GM06990 (cell line): ENCODE measurements at regions not wholly inside any gene's neighbourhood (a gene's known extent, or its start where the extent isn't known, plus 50 kb on each side); places are given as distances from the start of the nearest gene placed in this dataset.

Source experiments
- DNase-seq: peaks from one replicate; pipeline ENCODE4 v3.0.0-alpha.2; 2011; ENCODE audit not compliant: insufficient read length; ENCODE audit errors: extremely low read depth
- H3K27me3 ChIP-seq: replicated peaks from 2 replicates; pipeline ENCODE4 v1.6.0; 2011; ENCODE audit warnings: low read length; ENCODE audit not compliant: control insufficient read depth, insufficient read depth
- H3K36me3 ChIP-seq: 2 replicates; pipeline ENCODE4 v1.5.1; 2011; ENCODE audit warnings: low read length; ENCODE audit not compliant: control insufficient read depth, insufficient read depth
- H3K4me3 ChIP-seq: replicated peaks from 2 replicates; pipeline ENCODE4 v1.5.1; 2011; ENCODE audit warnings: low read depth, mild to moderate bottlenecking, control low read depth, low read length
- TF ChIP-seq, protein P1 (sequence below): IDR thresholded peaks from 2 replicates; pipeline ENCODE4 v1.5.1; 2011; ENCODE audit warnings: low read length, control low read depth, mild to moderate bottlenecking, inconsistent platforms; ENCODE audit not compliant: insufficient read depth, poor library complexity, severe bottlenecking

DNA sequence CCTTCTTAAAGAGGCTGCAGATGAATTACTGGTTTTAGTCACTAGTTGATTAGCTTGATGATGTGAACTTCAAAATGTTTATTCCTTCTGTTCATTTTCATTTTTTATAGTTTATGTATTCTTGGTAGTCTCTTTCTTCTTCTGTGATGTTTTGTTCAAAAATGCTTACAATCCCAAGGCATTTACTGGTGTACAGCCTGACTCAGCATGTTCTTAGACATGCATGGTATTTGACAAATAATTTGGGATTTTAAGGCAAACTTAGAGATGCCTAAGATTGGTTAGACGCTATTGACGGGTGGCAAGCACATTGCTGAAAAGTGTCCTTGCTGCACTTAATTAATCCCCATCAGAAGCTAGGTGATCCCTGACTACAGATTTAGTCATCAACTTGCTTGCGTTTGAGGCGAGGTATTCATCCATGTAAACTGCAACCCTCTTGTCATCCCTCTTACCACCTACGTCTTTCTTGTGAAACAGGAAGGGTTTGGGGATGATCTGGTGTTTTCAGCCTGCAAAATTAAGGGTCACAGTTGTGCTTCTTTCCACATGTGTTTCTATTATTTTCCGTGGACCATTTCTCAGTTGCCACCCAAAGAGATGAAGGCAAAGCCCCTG, 331.8 kb downstream of the DKK2 start:
- no peak for DNase-seq
- Histone ChIP-seq H3K27me3 (no peaks in the 10 kb centered on the region), H3K36me3 (no peaks in the 10 kb centered on the region), H3K4me3 (no peak overlapping the region)
- TF ChIP-seq, protein P1, sequence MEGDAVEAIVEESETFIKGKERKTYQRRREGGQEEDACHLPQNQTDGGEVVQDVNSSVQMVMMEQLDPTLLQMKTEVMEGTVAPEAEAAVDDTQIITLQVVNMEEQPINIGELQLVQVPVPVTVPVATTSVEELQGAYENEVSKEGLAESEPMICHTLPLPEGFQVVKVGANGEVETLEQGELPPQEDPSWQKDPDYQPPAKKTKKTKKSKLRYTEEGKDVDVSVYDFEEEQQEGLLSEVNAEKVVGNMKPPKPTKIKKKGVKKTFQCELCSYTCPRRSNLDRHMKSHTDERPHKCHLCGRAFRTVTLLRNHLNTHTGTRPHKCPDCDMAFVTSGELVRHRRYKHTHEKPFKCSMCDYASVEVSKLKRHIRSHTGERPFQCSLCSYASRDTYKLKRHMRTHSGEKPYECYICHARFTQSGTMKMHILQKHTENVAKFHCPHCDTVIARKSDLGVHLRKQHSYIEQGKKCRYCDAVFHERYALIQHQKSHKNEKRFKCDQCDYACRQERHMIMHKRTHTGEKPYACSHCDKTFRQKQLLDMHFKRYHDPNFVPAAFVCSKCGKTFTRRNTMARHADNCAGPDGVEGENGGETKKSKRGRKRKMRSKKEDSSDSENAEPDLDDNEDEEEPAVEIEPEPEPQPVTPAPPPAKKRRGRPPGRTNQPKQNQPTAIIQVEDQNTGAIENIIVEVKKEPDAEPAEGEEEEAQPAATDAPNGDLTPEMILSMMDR: no peak

DNA sequence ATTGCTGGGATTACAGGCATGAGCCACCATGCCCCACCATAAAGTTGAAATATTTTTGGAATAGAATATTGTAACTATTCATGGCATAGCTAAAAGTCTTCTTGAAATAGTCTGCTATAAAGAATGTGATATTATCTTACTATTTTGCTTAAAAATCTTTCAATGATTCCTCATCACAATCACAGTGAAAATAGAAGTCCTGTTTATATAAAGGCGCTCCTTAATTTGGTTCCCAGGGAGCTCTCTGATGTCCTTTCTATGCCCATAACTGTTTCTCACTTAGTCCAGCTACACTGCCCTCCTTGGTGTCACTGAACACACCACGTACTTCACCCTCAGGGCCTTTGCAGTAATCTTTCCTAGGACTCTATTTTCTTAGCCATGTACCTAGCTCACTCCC, 331.7 kb upstream of the GIMD1 start:
- Histone ChIP-seq H3K4me3 (no peak overlapping the region), H3K36me3 (no peaks in the 10 kb centered on the region), H3K27me3 (no peaks in the 10 kb centered on the region)
- DNase-seq: no peak
- TF ChIP-seq, protein P1: no peak

DNA sequence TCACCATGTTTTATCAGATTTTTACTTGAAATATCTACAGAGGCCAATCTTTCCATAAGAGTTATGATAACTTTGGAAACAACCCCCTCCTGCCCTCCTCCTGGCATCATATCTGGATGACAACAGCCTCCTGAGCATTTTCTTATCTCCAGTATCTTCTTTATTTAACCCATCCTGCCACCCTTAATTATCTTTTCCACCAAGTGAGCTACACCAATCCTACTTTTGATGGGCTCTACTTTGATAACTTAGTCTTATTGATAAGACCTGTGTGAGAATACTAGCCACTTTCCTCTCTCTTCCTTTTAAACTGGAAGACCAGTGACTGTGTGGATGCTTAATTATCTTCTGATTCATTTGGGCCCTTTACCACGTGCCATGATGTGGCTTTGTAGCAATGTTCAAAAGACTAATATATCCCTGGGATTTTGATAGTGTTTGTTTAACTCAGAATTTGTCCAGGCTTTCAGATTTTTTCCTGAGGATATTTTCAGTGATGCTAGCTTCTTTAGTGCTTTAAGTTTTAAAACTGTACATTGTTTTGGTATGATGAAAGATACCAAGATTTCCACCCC, 330.1 kb upstream of the GIMD1 start:
- Histone ChIP-seq H3K4me3 (no peak overlapping the region), H3K27me3 (no peaks in the 10 kb centered on the region), H3K36me3 (no peaks in the 10 kb centered on the region)
- TF ChIP-seq, protein P1: no peak
- DNase-seq: no peak

DNA sequence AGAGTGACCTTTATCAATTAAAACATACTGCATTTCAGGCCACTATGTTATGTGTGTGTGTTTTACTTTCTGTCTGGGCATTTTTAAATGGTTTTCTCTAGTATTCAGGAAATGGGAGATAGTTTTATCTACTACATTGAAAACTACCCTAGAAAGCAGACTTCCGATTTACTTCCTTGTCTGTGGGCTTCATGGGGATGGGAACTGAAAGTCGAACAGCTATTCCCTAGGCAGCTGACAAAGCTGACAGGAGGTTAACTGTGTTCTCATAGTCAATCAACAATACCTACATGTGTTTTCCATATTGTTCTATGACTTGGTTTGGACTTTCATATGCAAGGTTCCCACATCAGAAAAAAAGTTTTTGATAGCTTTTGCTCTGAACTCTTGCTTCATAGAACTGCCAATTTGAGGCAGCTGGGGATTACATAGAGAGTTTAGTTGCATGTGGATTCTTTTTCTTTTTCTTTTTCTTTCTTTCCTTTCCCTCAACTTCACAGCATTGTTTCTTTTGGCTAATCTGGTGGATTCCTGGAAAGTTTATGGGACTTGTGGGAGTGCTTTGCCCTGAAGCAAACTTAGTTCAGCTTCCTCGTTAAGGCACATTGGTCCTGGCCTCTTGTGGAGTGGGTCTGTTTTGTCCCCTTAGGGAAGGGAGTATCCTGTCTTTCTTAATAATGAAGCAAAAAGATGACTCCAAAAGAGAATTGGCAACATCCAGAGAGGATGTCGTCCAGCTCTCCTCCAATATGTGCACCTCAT, 327.1 kb upstream of the GIMD1 start:
- Histone ChIP-seq H3K4me3 (no peak overlapping the region), H3K36me3 (no peaks in the 10 kb centered on the region), H3K27me3 (no peaks in the 10 kb centered on the region)
- TF ChIP-seq, protein P1: no peak
- no peak for DNase-seq

DNA sequence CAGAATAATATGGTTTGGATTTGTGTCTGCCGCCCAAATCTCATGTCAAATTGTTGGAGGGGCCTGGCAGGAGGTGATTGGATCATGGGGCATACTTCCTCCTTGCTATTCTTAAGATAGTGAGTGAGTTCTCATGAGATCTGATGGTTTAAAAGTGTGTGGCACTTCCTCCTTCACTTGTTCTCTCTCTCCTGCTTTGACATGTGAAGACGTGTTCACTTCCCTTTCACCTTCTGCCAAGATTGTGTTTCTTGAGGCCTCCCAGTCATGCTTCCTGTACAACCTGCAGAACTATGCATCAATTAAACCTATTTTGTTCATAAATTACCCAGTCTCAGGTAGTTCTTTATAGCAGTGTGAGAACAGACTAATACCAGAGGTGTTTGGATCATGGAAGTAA, 325.7 kb upstream of the GIMD1 start:
- DNase-seq: no peak
- Histone ChIP-seq H3K27me3 (no peaks in the 10 kb centered on the region), H3K36me3 (no peaks in the 10 kb centered on the region), H3K4me3 (no peak overlapping the region)
- TF ChIP-seq, protein P1: no peak
